ENCODE measurements at regions not wholly inside any gene's neighbourhood (a gene's known extent, or its start where the extent isn't known, plus 50 kb on each side); places are given as distances from the start of the nearest gene placed in this dataset.

DNA sequence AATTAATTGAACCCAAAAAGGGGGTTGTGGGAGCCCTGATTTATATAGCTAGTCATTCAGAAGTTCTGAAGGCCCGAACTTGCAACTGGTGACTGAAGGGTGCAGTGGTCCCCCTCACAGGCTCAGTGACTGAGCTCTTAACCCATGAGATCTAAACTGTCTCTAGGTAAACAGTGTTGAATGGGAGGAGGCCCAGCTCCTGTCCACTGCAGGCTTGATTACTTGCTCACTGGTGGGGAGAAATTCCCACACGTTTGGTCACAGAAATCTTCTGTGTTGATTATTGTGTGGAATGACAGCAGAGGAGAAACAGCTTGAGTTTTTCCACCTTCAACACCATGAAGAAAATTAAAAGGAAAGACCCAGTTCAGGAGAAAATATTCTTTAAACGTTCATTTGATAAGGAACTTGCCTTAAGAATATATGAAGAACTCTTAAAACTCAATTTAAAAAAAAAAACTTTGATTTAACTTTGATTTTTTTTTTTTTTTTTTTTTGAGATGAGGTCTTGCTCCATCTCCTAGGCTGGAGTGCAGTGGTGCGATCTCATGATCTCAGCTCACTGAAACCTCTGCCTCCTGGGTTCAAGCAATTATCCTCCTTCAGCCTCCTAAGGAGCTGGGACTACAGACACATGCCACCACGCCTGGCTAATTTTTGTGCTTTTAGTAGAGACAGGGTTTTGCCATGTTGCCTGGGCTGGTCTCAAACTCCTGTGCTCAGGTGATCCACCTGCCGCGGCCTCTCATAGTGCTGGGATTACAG lies 249.3 kb downstream of the UQCRFS1 start:
- no peak overlapping the region for H3K4me3 ChIP-seq (ENCODE audit: control insufficient read depth, low read depth, low read length)
- TF ChIP-seq CTCF (IDR thresholded peaks at IDR 0.05; ENCODE audit: control insufficient read depth, insufficient read depth, low read depth, low read length, missing control alignments) = no peak
- no peak for DNase-seq (ENCODE audit: low read depth)

DNA sequence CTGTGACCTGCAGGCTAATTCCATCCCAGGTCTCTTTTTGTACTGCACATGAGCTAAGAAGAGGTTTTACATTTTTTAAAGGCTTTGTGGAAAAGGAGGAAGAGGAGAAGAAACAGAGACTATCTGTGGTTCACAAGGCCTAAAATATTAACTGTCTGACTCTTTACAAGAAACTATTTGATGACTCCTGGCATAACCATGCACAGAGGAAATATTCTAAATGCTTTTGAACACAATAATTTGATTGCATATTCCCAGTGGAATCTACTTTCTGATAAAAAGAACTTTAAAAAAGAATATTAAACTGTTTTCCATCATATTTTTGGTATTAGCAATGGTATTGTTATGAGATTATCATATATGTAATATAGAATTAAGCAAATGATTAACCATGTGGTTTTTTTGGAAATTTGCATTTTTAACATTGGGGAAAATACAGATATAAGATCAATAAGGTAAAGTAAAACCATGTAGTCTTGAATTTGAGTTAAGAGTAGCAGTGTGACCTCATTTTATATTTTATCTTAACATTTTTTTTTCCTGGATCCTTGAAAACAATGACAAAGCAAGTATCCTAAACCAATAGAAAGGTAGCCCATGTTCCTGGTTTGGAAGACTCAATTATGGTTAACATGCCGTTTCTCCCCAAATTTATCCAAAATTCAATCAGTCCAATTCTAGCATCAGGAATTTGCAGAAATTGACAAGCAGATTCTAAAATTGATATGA lies 251.0 kb downstream of the UQCRFS1 start:
- H3K4me3 ChIP-seq (ENCODE audit: control insufficient read depth, low read depth, low read length) = no peak overlapping the region
- DNase-seq (ENCODE audit: low read depth) = peak; percentile 59
- TF ChIP-seq CTCF (IDR thresholded peaks at IDR 0.05; ENCODE audit: control insufficient read depth, insufficient read depth, low read depth, low read length, missing control alignments) = no peak

- no peak overlapping the region for H3K4me3 ChIP-seq (ENCODE audit: control insufficient read depth, low read depth, low read length)
- no peak for DNase-seq (ENCODE audit: low read depth)
- no peak for TF ChIP-seq CTCF (IDR thresholded peaks at IDR 0.05; ENCODE audit: control insufficient read depth, insufficient read depth, low read depth, low read length, missing control alignments)
These were observed 251.8 kb downstream of the UQCRFS1 start for GRCh38 chr19:28960986-28961705.

DNA sequence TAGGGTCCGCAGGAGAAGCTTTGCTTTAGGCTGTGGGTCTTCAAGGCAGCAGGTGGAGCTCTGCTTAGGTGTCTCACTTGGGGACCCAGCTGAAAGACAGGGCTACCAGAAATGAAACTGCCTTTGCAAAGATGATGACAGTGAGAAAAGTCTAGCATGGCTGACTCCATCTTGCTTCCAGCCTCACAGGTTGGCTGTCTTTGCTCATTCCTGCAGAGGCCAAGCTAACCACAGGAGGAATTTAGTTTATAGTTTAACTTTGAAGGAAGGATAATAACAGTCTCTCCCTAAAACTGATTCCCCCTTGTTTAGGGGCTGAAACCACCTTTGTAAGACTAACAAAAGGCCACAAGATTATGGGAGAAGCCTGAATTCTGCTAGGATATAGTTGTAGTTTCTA lies 252.4 kb downstream of the UQCRFS1 start:
- no peak for DNase-seq (ENCODE audit: low read depth)
- no peak for TF ChIP-seq CTCF (IDR thresholded peaks at IDR 0.05; ENCODE audit: control insufficient read depth, insufficient read depth, low read depth, low read length, missing control alignments)
- H3K4me3 ChIP-seq (ENCODE audit: control insufficient read depth, low read depth, low read length) = no peak overlapping the region

- no peak for DNase-seq (ENCODE audit: low read depth)
- no peak for TF ChIP-seq CTCF (IDR thresholded peaks at IDR 0.05; ENCODE audit: control insufficient read depth, insufficient read depth, low read depth, low read length, missing control alignments)
- no peak overlapping the region for H3K4me3 ChIP-seq (ENCODE audit: control insufficient read depth, low read depth, low read length)
These were observed 256.0 kb downstream of the UQCRFS1 start for GRCh38 chr19:28956961-28957360.

GRCh38 chr19:28956421-28956820 lies 256.5 kb downstream of the UQCRFS1 start:
- no peak for TF ChIP-seq CTCF (IDR thresholded peaks at IDR 0.05; ENCODE audit: control insufficient read depth, insufficient read depth, low read depth, low read length, missing control alignments)
- no peak for DNase-seq (ENCODE audit: low read depth)
- no peak overlapping the region for H3K4me3 ChIP-seq (ENCODE audit: control insufficient read depth, low read depth, low read length)
